ENCODE measurements at regions not wholly inside any gene's neighbourhood (a gene's known extent, or its start where the extent isn't known, plus 50 kb on each side); places are given as distances from the start of the nearest gene placed in this dataset.

DNA sequence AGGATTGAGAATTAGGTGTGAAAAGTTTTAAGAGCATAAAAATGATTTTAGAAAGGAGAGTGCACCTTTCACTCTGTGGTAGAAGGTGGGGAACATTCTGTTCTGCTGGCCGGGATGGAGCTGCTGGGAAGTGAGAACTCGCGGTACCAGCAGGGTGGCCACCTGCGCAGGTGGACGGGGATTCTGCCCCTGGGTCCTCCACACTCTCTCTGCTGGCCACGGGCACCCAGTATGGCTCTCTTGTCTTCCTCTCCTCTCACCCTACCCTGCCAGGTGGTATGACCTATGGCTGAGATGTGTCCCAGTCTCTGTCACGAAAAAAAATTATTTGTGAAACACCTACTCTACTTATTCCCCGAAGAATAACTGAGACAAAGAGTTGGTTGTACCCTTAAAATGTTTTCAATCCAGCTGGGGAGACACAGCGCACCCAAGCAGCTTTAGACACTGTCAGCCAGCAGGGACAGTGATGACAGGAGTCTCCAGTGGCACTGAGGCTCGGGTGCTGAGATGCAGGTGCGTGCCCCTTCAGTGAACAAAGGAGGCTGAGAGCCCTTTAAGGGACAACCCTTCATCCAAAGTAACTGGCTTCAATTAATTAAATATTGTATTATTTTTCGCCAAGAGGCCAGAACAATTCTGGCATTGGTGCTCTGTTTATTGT lies 195.4 kb downstream of the TBXT start:
- peaks cover 0 to 12% (median 6%) of the 10 kb centered on the region in 5 donors for H3K27me3 Mint-ChIP-seq
- ATAC-seq (no peak), DNase-seq (no peak)
- intact Hi-C loops (cut with micrococcal nuclease): no loop called here
- no peak overlapping the region for H3K27ac ChIP-seq (ENCODE audit: low read depth, low read length)
- no peaks in the 10 kb centered on the region for H3K4me1 Mint-ChIP-seq
- H3K36me3 Mint-ChIP-seq: no peaks in the 10 kb centered on the region
- ChIA-PET POLR2A (no interaction called here), CTCF (no interaction called here)
- H3K4me1 ChIP-seq (ENCODE audit: control insufficient read depth in 2 of 2, insufficient read depth in 2 of 2, low read length in 2 of 2): no peaks in the 10 kb centered on the region
- no peak overlapping the region for H3K4me3 Mint-ChIP-seq
- no peaks in the 10 kb centered on the region for H3K9me3 ChIP-seq (ENCODE audit: control insufficient read depth in 2 of 3, low read length in 3 of 3)
- H3K4me3 ChIP-seq (ENCODE audit: low read length): no peak overlapping the region
- no peaks in the 10 kb centered on the region for H3K27me3 ChIP-seq (ENCODE audit: control insufficient read depth in 2 of 2, insufficient read depth in 2 of 2, low read length in 2 of 2)
- H3K9me3 Mint-ChIP-seq: peaks cover 0 to 4% (median 0%) of the 10 kb centered on the region in 11 donors
- no peak overlapping the region for H3K27ac Mint-ChIP-seq
- H3K36me3 ChIP-seq (ENCODE audit: control insufficient read depth in 2 of 3, insufficient read depth in 3 of 3, low read length in 3 of 3): no peaks in the 10 kb centered on the region

DNA sequence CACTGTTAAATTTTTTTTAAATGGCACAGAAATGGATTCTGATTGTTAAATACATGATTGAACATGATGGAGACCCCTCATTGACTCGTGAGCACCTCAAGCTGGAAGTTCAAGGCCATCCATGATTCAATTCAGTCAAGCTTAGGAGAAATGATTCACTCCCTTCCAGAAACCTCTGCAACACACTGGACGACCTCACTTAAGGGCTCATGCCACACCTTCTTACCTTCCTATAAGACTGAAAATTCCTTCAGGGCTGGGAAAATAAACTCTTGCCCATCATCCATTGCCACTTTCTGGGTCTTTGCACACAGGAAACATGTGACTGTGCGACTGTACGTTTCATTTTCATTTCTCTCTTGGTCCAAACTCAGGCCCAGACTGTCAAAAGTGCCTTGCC lies 196.4 kb downstream of the TBXT start:
- no peaks in the 10 kb centered on the region for H3K4me1 Mint-ChIP-seq
- Histone ChIP-seq H3K4me1 (ENCODE audit: control insufficient read depth in 2 of 2, insufficient read depth in 2 of 2, low read length in 2 of 2) (no peaks in the 10 kb centered on the region), H3K9me3 (ENCODE audit: control insufficient read depth in 2 of 3, low read length in 3 of 3) (no peaks in the 10 kb centered on the region), H3K36me3 (ENCODE audit: control insufficient read depth in 2 of 3, insufficient read depth in 3 of 3, low read length in 3 of 3) (no peaks in the 10 kb centered on the region), H3K27ac (ENCODE audit: low read depth, low read length) (no peak overlapping the region), H3K27me3 (ENCODE audit: control insufficient read depth in 2 of 2, insufficient read depth in 2 of 2, low read length in 2 of 2) (no peaks in the 10 kb centered on the region), H3K4me3 (ENCODE audit: low read length) (no peak overlapping the region)
- intact Hi-C loops (cut with micrococcal nuclease): no loop called here
- DNase-seq (no peak), ATAC-seq (no peak)
- CTCF ChIA-PET: interaction anchor here (0.6 kb wide), 1 partner anchor 83 kb away, joined by 3 read pairs; no protein-coding TSS in a partner anchor
- H3K9me3 Mint-ChIP-seq: peaks cover 0 to 4% (median 0%) of the 10 kb centered on the region in 11 donors
- H3K27ac Mint-ChIP-seq: no peak overlapping the region
- peaks cover 0 to 15% (median 3%) of the 10 kb centered on the region in 5 donors for H3K27me3 Mint-ChIP-seq
- H3K4me3 Mint-ChIP-seq: no peak overlapping the region
- no peaks in the 10 kb centered on the region for H3K36me3 Mint-ChIP-seq
- POLR2A ChIA-PET: no interaction called here

DNA sequence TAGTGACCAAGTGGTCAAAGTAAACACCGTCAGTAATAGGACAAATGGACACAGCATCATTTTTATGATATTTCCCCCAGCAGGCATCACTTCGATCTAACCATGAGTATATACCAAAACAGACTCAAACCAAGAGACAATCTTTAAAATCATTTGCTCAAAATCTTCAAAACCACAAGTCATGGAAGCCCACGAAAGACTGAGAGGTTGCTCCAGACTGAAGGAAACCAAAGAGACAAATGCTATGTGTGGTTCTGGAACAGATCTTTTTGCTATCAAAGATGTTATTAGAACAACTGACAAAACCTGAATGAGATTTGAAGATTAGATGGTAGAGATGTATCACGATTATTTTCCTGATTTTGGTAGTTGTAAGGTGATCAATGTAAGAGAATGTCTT lies 197.7 kb downstream of the TBXT start:
- Mint-ChIP-seq H3K36me3 (no peaks in the 10 kb centered on the region), H3K9me3 (peaks cover 0 to 4% (median 0%) of the 10 kb centered on the region in 11 donors), H3K27ac (no peak overlapping the region), H3K4me3 (no peak overlapping the region), H3K27me3 (peaks cover 3 to 23% (median 5%) of the 10 kb centered on the region in 5 donors), H3K4me1 (no peaks in the 10 kb centered on the region)
- CTCF ChIA-PET: interaction anchor here (0.7 kb wide), 1 partner anchor 1277 kb away, joined by 3 read pairs; no protein-coding TSS in a partner anchor
- Histone ChIP-seq H3K9me3 (ENCODE audit: control insufficient read depth in 2 of 3, low read length in 3 of 3) (no peaks in the 10 kb centered on the region), H3K27ac (ENCODE audit: low read depth, low read length) (no peak overlapping the region), H3K36me3 (ENCODE audit: control insufficient read depth in 2 of 3, insufficient read depth in 3 of 3, low read length in 3 of 3) (no peaks in the 10 kb centered on the region), H3K27me3 (ENCODE audit: control insufficient read depth in 2 of 2, insufficient read depth in 2 of 2, low read length in 2 of 2) (no peaks in the 10 kb centered on the region), H3K4me1 (ENCODE audit: control insufficient read depth in 2 of 2, insufficient read depth in 2 of 2, low read length in 2 of 2) (no peaks in the 10 kb centered on the region), H3K4me3 (ENCODE audit: low read length) (no peak overlapping the region)
- intact Hi-C loops (cut with micrococcal nuclease): no loop called here
- POLR2A ChIA-PET: no interaction called here
- DNase-seq (no peak), ATAC-seq (no peak)

DNA sequence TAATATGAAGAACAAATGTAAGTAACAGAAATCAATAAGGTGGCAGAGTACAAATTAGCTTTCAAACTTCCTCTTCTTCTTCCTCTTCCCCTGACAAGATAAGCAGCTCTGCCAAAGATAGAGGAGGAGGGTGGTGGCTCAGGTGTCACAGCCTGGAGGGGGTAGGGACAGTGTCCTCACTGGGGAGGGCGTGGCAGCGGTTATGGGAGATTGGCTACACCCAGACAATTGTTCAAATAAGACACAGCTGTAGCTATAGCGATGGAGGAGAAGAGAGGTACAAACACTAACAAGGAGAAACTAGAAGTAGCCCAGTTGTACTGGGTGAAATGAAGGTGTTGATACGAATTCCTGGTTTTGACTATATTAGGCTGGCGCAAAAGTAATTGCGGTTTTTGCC lies 198.5 kb downstream of the TBXT start:
- Mint-ChIP-seq H3K9me3 (peaks cover 0 to 4% (median 0%) of the 10 kb centered on the region in 11 donors), H3K27me3 (peaks cover 1 to 29% (median 9%) of the 10 kb centered on the region in 5 donors), H3K27ac (no peak overlapping the region), H3K4me3 (no peak overlapping the region), H3K36me3 (no peaks in the 10 kb centered on the region), H3K4me1 (no peaks in the 10 kb centered on the region)
- DNase-seq (no peak), ATAC-seq (no peak)
- CTCF ChIA-PET: interaction anchor here (0.7 kb wide), 1 partner anchor 1278 kb away, joined by 3 read pairs; no protein-coding TSS in a partner anchor
- POLR2A ChIA-PET: no interaction called here
- Histone ChIP-seq H3K36me3 (ENCODE audit: control insufficient read depth in 2 of 3, insufficient read depth in 3 of 3, low read length in 3 of 3) (no peaks in the 10 kb centered on the region), H3K27me3 (ENCODE audit: control insufficient read depth in 2 of 2, insufficient read depth in 2 of 2, low read length in 2 of 2) (no peaks in the 10 kb centered on the region), H3K9me3 (ENCODE audit: control insufficient read depth in 2 of 3, low read length in 3 of 3) (no peaks in the 10 kb centered on the region), H3K4me1 (ENCODE audit: control insufficient read depth in 2 of 2, insufficient read depth in 2 of 2, low read length in 2 of 2) (no peaks in the 10 kb centered on the region), H3K27ac (ENCODE audit: low read depth, low read length) (no peak overlapping the region), H3K4me3 (ENCODE audit: low read length) (no peak overlapping the region)
- intact Hi-C loops (cut with micrococcal nuclease): no loop called here

DNA sequence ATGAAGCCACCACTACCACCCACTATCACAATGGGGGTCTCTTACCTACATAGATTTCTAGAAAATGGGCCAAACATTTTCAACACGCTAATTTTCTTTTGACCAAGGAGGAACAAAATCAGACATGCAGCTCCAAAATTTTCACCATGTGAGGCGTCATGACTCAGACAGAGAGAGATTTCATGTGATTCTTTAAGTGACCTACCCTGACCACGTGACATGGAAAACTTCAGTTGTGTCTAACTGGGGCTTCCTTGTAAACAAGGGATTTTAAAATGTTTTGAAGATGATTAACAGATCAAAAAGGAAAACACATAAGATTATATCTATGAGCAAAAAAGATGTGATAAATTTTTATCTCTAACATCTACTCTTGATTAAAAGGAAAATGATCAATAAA lies 199.2 kb downstream of the TBXT start:
- no peak overlapping the region for H3K27ac Mint-ChIP-seq
- H3K4me3 Mint-ChIP-seq: no peak overlapping the region
- no peaks in the 10 kb centered on the region for H3K36me3 Mint-ChIP-seq
- Histone ChIP-seq H3K4me1 (ENCODE audit: control insufficient read depth in 2 of 2, insufficient read depth in 2 of 2, low read length in 2 of 2) (no peaks in the 10 kb centered on the region), H3K9me3 (ENCODE audit: control insufficient read depth in 2 of 3, low read length in 3 of 3) (no peaks in the 10 kb centered on the region), H3K36me3 (ENCODE audit: control insufficient read depth in 2 of 3, insufficient read depth in 3 of 3, low read length in 3 of 3) (no peaks in the 10 kb centered on the region), H3K4me3 (ENCODE audit: low read length) (no peak overlapping the region), H3K27ac (ENCODE audit: low read depth, low read length) (no peak overlapping the region), H3K27me3 (ENCODE audit: control insufficient read depth in 2 of 2, insufficient read depth in 2 of 2, low read length in 2 of 2) (no peaks in the 10 kb centered on the region)
- ATAC-seq: no peak
- no peaks in the 10 kb centered on the region for H3K4me1 Mint-ChIP-seq
- ChIA-PET POLR2A (no interaction called here), CTCF (no interaction called here)
- intact Hi-C loops (cut with micrococcal nuclease): no loop called here
- DNase-seq: no peak
- peaks cover 1 to 35% (median 14%) of the 10 kb centered on the region in 5 donors for H3K27me3 Mint-ChIP-seq
- H3K9me3 Mint-ChIP-seq: peaks cover 0 to 4% (median 0%) of the 10 kb centered on the region in 11 donors

DNA sequence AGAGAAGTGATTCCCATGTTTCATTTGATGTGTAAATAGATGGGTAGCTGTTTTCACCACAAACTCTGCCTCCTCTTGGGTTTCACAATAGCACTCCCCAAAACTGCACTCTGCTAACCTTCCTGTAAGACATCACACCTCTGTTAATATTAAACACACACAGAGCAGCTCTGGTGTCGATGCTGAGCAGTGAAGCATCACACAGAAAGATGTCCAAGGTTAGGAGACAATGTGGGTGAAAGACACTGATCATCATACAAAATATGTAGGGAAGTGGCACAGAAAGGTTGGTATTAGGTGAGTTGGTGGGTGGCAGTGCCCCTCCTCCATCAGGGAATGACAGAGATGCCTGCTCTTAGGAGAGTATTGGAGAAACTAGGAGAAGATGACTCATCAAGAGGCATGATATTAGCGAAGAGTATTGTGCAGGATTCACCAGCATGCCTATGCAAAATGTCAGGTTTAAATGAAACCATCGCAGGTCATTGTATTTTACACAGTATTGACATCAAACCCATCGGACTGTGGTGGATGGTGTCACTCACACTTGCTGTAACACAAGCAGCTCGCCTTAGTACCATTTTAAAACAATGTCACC lies 199.7 kb downstream of the TBXT start:
- H3K27me3 Mint-ChIP-seq: peaks cover 1 to 32% (median 14%) of the 10 kb centered on the region in 5 donors
- no peaks in the 10 kb centered on the region for H3K36me3 Mint-ChIP-seq
- Histone ChIP-seq H3K27ac (ENCODE audit: low read depth, low read length) (no peak overlapping the region), H3K36me3 (ENCODE audit: control insufficient read depth in 2 of 3, insufficient read depth in 3 of 3, low read length in 3 of 3) (no peaks in the 10 kb centered on the region), H3K27me3 (ENCODE audit: control insufficient read depth in 2 of 2, insufficient read depth in 2 of 2, low read length in 2 of 2) (no peaks in the 10 kb centered on the region), H3K9me3 (ENCODE audit: control insufficient read depth in 2 of 3, low read length in 3 of 3) (no peaks in the 10 kb centered on the region), H3K4me3 (ENCODE audit: low read length) (no peak overlapping the region), H3K4me1 (ENCODE audit: control insufficient read depth in 2 of 2, insufficient read depth in 2 of 2, low read length in 2 of 2) (no peaks in the 10 kb centered on the region)
- peaks cover 0 to 4% (median 0%) of the 10 kb centered on the region in 11 donors for H3K9me3 Mint-ChIP-seq
- ATAC-seq (no peak), DNase-seq (no peak)
- CTCF ChIA-PET: interaction anchor here (0.6 kb wide), 1 partner anchor 9 kb away, joined by 4 read pairs; no protein-coding TSS in a partner anchor
- no peak overlapping the region for H3K4me3 Mint-ChIP-seq
- no peak overlapping the region for H3K27ac Mint-ChIP-seq
- POLR2A ChIA-PET: no interaction called here
- no peaks in the 10 kb centered on the region for H3K4me1 Mint-ChIP-seq
- intact Hi-C loops (cut with micrococcal nuclease): no loop called here

DNA sequence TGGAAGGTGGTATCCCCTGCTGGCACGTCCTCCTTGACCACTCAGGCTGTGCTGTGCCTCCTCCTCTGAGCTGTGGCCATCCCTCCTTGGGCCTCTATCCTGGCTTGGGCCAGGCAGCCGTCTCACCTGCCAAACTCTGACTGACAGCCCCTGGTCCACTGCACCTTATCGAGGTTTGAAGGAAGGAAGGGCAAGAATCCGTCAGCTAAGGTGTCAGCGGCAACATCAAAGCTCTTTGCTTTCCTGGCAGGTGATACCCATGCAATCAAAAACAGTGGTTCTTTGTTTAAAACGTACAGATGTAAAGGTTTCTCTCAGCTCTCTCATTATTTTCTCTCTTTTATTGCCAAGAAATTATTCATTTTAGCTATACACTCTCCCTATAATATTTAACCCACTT lies 203.9 kb downstream of the TBXT start:
- Histone ChIP-seq H3K36me3 (ENCODE audit: control insufficient read depth in 2 of 3, insufficient read depth in 3 of 3, low read length in 3 of 3) (no peaks in the 10 kb centered on the region), H3K4me1 (ENCODE audit: control insufficient read depth in 2 of 2, insufficient read depth in 2 of 2, low read length in 2 of 2) (no peaks in the 10 kb centered on the region), H3K9me3 (ENCODE audit: control insufficient read depth in 2 of 3, low read length in 3 of 3) (no peaks in the 10 kb centered on the region), H3K4me3 (ENCODE audit: low read length) (no peak overlapping the region), H3K27me3 (ENCODE audit: control insufficient read depth in 2 of 2, insufficient read depth in 2 of 2, low read length in 2 of 2) (no peaks in the 10 kb centered on the region), H3K27ac (ENCODE audit: low read depth, low read length) (no peak overlapping the region)
- Mint-ChIP-seq H3K36me3 (no peaks in the 10 kb centered on the region), H3K27ac (no peak overlapping the region), H3K4me3 (no peak overlapping the region), H3K4me1 (no peaks in the 10 kb centered on the region), H3K27me3 (peaks cover 0 to 27% (median 18%) of the 10 kb centered on the region in 5 donors), H3K9me3 (peaks cover 0 to 7% (median 0%) of the 10 kb centered on the region in 11 donors)
- no peak for DNase-seq
- no peak for ATAC-seq
- intact Hi-C loops (cut with micrococcal nuclease): no loop called here
- POLR2A ChIA-PET: no interaction called here
- CTCF ChIA-PET: no interaction called here

Data from naive thymus-derived CD4-positive, alpha-beta T cell (primary cell).